Activated naive CD4-positive, alpha-beta T cell treated with anti-CD3 and anti-CD28 coated beads, Interleukin-2, amount 10 ng/mL, durations not matched to agents 7 days and 5 days (primary cell): ENCODE measurements at regions not wholly inside any gene's neighbourhood (a gene's known extent, or its start where the extent isn't known, plus 50 kb on each side); places are given as distances from the start of the nearest gene placed in this dataset.
"Not testable (repeated sequence)": the region's sequence is repeated elsewhere in the genome, so short reads cannot be mapped to it uniquely, and the experiment has no call there.

Source experiments
- CTCF ChIA-PET: fragments of 350-600 bp; sonication (Branson Sonifier 250); formaldehyde crosslinking; loops from one replicate; lab custom pipeline; 2021; ENCODE audit warnings: antibody characterized with exemption; lab: Charles Lee
- DNase-seq: peaks from one replicate; pipeline ENCODE4 v3.0.0-alpha.2; 2020
- H3K27ac Mint-ChIP-seq: one replicate; pipeline ENCODE4 v1.8.0; 2021; ENCODE audit warnings: mild to moderate bottlenecking, moderate library complexity, mixed read lengths
- H3K27me3 Mint-ChIP-seq: one replicate; pipeline ENCODE4 v1.8.0; 2021; ENCODE audit warnings: mild to moderate bottlenecking, mixed read lengths
- H3K36me3 Mint-ChIP-seq: one replicate; pipeline ENCODE4 v1.8.0; 2021; ENCODE audit warnings: mixed read lengths
- H3K4me1 Mint-ChIP-seq: one replicate; pipeline ENCODE4 v1.8.0; 2021; ENCODE audit warnings: mixed read lengths
- H3K4me3 Mint-ChIP-seq: one replicate; pipeline ENCODE4 v1.8.0; 2021; ENCODE audit warnings: mild to moderate bottlenecking, moderate library complexity, mixed read lengths
- H3K9me3 Mint-ChIP-seq: one replicate; pipeline ENCODE4 v1.8.0; 2021; ENCODE audit warnings: mixed read lengths

DNA sequence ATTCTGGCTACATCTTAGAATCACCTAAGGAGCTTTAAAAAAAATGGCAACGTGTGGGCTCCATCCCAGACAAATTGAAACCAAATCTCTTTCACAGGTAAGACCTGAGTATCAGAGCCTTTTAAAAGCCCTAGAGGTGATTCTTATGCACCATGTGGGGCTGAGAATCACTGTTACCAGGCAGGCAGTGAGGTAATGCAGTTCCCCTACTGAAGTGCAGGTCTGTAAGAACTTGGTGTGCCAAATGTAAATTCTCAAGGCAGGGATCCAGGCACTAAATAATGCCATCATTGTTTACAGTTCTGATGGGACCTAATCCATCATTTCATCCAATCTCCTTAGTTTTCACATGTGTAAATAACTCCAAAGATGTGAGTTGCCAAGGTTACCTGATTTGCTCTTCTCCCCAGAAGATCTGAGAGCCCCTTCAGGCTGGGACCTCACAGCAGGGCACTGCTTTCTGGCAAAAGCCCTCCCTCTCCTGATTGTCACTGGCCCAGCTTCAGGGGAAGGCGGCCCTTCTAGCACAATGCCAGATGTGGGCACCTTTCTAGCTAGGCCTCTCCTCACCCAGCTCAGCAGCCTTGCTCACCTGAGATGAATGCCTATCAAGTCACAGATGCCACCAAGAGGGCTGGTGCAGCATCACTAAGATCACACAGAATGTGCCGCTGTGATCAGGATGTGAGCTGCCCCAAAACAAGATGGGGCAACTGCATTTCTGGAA is 73.6 kb upstream of the RGPD5 start:
- no peak overlapping the region for H3K27ac Mint-ChIP-seq
- DNase-seq, result no peak
- CTCF ChIA-PET, result no interaction called here
- no peaks in the 10 kb centered on the region for H3K9me3 Mint-ChIP-seq
- H3K27me3 Mint-ChIP-seq, result peaks cover 13% of the 10 kb centered on the region
- no peak overlapping the region for H3K4me3 Mint-ChIP-seq
- no peaks in the 10 kb centered on the region for H3K4me1 Mint-ChIP-seq
- H3K36me3 Mint-ChIP-seq, result no peaks in the 10 kb centered on the region

DNA sequence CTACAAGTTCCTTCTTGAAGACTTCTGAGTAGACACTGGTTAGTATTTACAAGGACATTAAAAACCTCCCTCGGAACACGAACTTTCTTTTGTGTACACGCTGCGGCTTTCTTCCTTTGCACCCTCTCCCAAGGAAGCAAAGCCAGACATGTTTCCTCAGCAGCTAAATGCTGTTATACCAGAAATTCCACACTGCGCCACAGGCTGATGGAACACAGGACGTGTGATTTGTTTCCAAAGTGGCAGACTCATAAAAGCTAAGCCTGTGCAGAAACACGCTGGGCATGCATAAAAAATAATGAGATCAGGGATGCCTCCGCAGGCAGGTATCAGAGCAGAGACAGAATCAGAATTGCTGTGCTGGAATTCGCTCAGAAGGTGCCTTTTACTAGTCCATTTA is 73.0 kb upstream of the RGPD5 start:
- Mint-ChIP-seq H3K27me3 (peaks cover 13% of the 10 kb centered on the region), H3K9me3 (no peaks in the 10 kb centered on the region), H3K4me1 (no peaks in the 10 kb centered on the region), H3K27ac (no peak overlapping the region), H3K4me3 (no peak overlapping the region), H3K36me3 (no peaks in the 10 kb centered on the region)
- DNase-seq, result no peak
- CTCF ChIA-PET, result no interaction called here

DNA sequence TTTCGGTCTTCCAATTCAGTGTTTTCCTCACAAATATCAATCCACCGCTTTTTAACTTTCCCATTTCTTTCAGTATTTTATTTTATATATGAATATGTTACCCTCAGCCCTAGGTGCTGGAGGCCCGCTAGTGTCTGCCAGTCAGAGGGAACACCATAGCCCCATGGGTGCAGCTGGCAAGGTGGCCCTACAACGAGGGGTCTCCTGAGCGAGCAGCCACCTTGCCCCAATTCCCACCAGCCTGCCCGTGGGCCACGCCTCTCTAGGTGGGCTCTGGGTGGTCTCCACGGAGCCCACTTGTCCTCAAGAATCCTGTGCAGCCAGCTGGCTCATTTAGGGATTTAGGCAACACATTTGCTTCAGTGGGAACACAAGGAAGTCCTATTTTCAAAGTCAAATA is 72.5 kb upstream of the RGPD5 start:
- H3K27me3 Mint-ChIP-seq, result peaks cover 13% of the 10 kb centered on the region
- DNase-seq, result no peak
- H3K4me3 Mint-ChIP-seq, result no peak overlapping the region
- H3K9me3 Mint-ChIP-seq, result no peaks in the 10 kb centered on the region
- no peaks in the 10 kb centered on the region for H3K36me3 Mint-ChIP-seq
- no peaks in the 10 kb centered on the region for H3K4me1 Mint-ChIP-seq
- H3K27ac Mint-ChIP-seq, result no peak overlapping the region
- CTCF ChIA-PET, result no interaction called here

DNA sequence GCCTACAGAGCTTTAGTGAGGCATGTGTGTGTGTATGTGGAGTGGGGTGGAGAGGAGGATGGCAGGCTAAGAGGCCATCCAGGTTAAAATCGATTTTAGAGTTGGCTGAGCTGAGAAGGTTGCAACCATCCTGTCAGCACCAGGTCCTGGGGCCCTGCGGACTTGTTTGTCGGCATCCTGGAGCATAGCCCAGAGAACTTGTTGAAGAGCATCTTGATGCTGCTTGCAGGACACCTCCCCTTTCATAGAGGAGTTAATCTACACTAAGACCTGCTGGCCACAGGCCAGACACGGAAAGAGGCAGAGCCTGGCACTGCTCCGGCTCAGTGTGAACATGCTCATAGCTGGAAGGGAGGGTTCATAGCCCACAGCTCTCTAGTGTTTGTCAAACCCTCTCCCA is 72.1 kb upstream of the RGPD5 start:
- Mint-ChIP-seq H3K9me3 (no peaks in the 10 kb centered on the region), H3K4me3 (no peak overlapping the region), H3K36me3 (no peaks in the 10 kb centered on the region), H3K27ac (no peak overlapping the region), H3K4me1 (no peaks in the 10 kb centered on the region), H3K27me3 (peaks cover 13% of the 10 kb centered on the region)
- DNase-seq, result no peak
- CTCF ChIA-PET, result no interaction called here

DNA sequence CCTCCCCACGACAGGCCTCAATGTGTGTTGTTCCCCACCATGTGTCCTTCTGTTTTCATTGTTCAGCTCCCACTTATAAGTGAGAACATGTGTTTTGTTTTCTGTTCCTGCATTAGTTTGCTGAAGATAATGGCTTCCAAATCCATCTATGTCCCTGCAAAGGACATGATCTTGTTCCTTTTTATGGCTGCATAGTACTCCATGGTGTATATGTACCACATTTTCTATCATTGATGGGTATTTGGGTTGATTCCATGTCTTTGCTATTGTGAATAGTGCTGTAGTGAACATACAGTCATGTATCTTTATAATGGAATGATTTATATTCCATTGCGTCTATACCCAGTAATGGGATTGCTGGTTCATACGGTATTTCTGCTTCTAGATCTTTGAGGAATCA is 71.5 kb upstream of the RGPD5 start:
- H3K4me1 Mint-ChIP-seq, CTCF ChIA-PET, H3K27ac Mint-ChIP-seq, H3K9me3 Mint-ChIP-seq, H3K36me3 Mint-ChIP-seq, DNase-seq, H3K4me3 Mint-ChIP-seq: not testable (repeated sequence)
- peaks cover 13% of the 10 kb centered on the region for H3K27me3 Mint-ChIP-seq

DNA sequence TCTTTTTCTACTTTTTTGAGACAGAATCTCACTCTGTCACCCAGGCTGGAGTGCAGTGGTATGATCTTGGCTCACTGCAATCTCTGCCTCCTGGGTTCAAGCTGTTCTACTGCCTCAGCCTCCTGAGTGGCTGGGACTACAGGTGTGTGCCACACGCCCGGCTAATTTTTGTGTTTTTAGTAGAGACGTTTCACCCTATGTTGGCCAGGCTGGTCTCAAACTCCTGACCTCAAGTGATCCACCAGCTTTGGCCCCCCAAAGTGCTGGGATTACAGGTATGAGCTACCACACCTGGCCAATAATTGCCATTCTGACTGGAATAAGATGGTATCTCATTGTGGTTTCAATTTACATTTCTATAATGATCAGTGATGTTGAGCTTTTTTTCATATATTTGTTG is 71.0 kb upstream of the RGPD5 start:
- not testable (repeated sequence) for DNase-seq, H3K27ac Mint-ChIP-seq, H3K4me1 Mint-ChIP-seq, H3K9me3 Mint-ChIP-seq, H3K4me3 Mint-ChIP-seq, H3K36me3 Mint-ChIP-seq
- peaks cover 13% of the 10 kb centered on the region for H3K27me3 Mint-ChIP-seq
- CTCF ChIA-PET, result interaction anchor here (0.8 kb wide), 1 partner anchor 176 kb away, joined by 3 read pairs; no protein-coding TSS in a partner anchor

DNA sequence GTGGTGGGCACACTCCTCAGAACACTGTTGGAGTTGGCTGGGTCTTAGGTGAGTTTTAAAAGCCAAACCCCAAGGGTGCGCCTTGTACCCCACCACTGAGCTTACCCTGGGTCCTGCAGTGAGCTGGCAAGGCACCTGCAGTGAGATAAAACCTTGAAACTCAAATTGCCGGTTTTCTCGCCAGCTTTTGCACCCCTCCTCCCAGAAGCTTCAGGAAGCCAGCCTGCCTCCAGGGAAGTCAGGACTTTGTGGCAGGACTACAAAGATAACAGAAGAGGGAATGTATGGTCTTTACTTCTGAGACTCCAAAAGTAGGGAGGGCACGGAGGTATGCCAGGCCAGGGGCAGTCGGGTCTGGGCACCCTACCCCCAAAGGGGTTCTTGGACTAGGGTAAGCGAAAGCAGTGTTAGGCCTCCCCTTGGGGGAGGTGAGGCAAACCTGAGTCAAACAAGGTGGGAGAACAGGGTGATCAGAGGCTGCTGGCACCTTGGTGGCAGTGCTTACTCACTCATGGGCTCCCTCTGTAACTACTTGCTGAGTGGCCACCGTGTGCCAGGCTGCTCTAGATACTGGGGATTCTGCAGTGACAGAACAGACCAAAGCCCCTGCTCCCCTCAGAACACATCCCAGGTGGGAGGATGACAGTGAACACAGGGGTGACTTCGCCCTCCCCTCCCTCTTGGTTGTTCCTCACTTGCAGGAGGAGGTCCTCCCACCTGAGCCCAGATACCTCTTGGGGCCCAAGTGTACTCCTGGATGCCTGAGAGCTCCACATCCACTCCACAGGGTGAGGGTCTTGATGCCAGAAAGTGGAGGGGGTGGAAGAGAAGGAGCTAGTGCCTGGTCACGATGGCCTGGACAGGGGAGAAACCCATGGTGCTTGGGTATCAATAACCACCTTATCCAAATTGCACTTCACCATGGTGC is 69.3 kb upstream of the RGPD5 start:
- no peak for DNase-seq
- no peaks in the 10 kb centered on the region for H3K9me3 Mint-ChIP-seq
- H3K4me3 Mint-ChIP-seq, result no peak overlapping the region

DNA sequence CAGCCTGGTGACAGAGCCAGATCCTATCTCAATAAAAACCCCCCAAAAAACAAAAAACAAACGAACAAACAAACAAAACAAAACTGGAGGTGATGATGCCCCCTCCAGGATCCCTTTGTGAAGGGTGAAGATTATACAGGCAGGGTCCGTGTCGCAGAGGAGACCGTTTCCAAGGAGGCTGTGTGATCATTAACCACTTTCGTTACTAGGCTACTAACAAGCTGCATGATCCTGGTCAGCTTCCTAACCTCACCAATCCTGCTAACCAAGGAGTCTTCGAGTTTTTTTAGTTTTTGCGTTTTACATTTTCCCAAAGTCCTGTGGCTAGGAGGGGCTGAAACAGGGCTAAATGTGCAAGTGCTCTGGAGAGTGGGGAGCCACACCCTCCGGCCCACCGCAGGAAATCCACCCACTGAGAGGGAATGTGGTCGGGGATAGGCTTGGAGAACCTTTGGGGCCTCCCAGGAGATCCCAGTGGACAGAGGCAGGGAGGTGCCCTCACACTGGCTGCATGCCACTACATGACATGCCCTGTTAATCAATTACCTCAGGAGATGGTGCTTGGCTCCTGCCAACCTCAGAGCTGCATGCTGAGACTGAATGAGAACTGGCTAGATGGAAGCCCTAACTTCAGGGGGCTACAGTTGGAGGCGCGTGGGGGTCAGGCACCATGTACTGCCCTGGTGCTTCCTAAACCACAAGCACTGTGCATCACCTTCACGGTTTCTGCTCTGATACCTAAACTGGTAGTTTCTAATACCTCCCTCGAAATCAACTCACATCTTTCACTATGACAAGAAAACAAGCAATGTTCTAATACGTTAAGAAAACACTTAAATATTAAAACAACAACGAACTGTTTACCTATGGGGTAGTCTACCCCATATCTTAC is 67.5 kb upstream of the RGPD5 start:
- H3K27ac Mint-ChIP-seq, result no peak overlapping the region
- H3K36me3 Mint-ChIP-seq, result no peaks in the 10 kb centered on the region
- DNase-seq, result no peak
- peaks cover 19% of the 10 kb centered on the region for H3K27me3 Mint-ChIP-seq
- H3K4me3 Mint-ChIP-seq, result no peak overlapping the region
- CTCF ChIA-PET, result no interaction called here
- no peaks in the 10 kb centered on the region for H3K9me3 Mint-ChIP-seq
- H3K4me1 Mint-ChIP-seq, result no peaks in the 10 kb centered on the region

More for the DNA sequence above, 69.3 kb upstream of the RGPD5 start:
- no peak overlapping the region for H3K27ac Mint-ChIP-seq
- no peaks in the 10 kb centered on the region for H3K36me3 Mint-ChIP-seq
- H3K27me3 Mint-ChIP-seq, result peaks cover 13% of the 10 kb centered on the region
- no peaks in the 10 kb centered on the region for H3K4me1 Mint-ChIP-seq
- CTCF ChIA-PET, result no interaction called here

DNA sequence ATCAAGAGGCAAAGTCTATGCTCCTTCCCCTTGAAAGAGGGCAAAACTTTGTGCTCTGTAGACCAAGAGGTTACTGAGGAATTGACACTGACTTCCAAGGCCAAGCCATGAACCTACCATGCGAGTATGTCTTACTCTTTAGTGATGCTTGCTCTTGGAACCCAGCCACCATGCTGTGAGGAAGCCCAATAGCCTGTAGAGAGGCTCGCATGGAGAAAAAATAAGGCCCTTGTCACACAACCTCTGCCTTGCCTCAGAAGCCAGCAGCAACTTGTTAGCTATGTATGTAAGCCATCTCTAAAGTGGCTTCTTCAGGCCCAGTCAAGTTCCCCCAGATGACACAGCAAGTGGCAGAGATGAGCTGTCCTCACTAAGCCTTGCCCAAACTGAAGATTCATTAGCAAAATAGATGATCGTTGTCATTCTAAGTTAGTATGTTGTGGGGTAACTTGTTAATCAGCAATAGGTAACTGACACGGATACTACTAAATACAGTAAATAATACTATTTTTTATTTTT is 66.1 kb upstream of the RGPD5 start:
- no peak overlapping the region for H3K27ac Mint-ChIP-seq
- no peaks in the 10 kb centered on the region for H3K4me1 Mint-ChIP-seq
- no peak for DNase-seq
- peaks cover 21% of the 10 kb centered on the region for H3K27me3 Mint-ChIP-seq
- H3K36me3 Mint-ChIP-seq, result no peaks in the 10 kb centered on the region
- CTCF ChIA-PET, result no interaction called here
- H3K9me3 Mint-ChIP-seq, result no peaks in the 10 kb centered on the region
- no peak overlapping the region for H3K4me3 Mint-ChIP-seq

DNA sequence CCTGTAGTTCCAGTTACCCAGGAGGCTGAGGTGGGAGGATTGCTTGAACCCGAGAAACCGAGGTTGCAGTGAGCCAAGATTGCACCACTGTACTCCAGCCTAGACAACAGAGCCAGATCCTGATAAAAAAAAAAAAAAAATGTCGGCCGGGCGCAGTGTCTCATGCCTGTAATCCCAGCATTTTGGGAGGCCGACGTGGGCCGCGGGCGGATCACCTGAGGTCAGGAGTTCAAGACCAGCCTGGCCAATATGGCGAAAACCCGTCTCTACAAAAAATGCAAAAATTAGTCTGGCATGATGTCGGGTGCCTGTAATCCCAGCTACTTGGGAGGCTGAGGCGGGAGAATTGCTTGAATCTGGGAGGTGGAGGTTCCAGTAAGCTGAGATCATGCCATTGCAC is 60.4 kb upstream of the RGPD5 start:
- not testable (repeated sequence) for H3K4me3 Mint-ChIP-seq, DNase-seq, H3K27ac Mint-ChIP-seq, H3K4me1 Mint-ChIP-seq, H3K36me3 Mint-ChIP-seq, H3K9me3 Mint-ChIP-seq
- CTCF ChIA-PET, result interaction anchor here (1.6 kb wide), 1 partner anchor 188 kb away, joined by 9 read pairs; no protein-coding TSS in a partner anchor
- H3K27me3 Mint-ChIP-seq, result peaks cover 29% of the 10 kb centered on the region

DNA sequence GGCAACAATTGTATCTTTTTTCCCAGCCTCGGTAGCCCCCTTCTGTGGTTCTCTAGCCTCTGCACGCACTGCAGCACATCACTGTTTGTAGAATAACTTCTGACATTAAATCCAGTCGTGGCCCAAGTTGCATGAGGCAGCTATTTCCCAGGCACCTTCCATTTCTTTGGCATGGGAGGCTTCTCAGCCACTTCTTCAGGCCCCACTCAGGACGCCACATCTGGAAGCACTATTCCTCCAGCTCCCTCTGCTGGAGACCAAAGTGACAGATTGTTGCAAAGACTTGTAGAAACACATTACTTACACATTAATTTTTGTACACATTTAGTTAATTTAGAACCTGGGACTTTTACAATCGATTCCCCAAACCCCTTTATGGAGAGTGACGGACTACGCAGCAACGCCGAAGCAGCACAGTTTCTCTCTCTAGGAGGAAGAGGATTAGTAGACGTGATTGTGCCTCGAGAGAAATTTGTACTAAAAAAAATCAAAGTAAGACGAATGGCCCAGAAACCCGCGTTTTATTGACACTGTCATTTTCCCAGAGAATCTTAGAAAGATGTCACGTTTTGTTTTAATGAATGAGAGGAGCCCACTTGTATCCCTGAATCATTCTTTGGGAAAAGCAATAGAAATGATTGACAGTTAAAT is 57.8 kb upstream of the RGPD5 start:
- peaks cover 23% of the 10 kb centered on the region for H3K27me3 Mint-ChIP-seq
- no peak overlapping the region for H3K27ac Mint-ChIP-seq
- no peaks in the 10 kb centered on the region for H3K4me1 Mint-ChIP-seq
- DNase-seq, result peak; percentile 42
- CTCF ChIA-PET, result interaction anchor here (2.1 kb wide), 1 partner anchor 191 kb away, joined by 14 read pairs; no protein-coding TSS in a partner anchor
- H3K36me3 Mint-ChIP-seq, result no peaks in the 10 kb centered on the region
- no peak overlapping the region for H3K4me3 Mint-ChIP-seq
- H3K9me3 Mint-ChIP-seq, result no peaks in the 10 kb centered on the region
